Nephron progenitor cell (in vitro differentiated cells): ENCODE measurements at regions not wholly inside any gene's neighbourhood (a gene's known extent, or its start where the extent isn't known, plus 50 kb on each side); places are given as distances from the start of the nearest gene placed in this dataset.

Source experiments
- DNase-seq: peaks from one replicate; pipeline ENCODE4 v3.0.0; 2021
- H3K27ac Mint-ChIP-seq: 2 replicates; pipeline ENCODE4 v1.8.0; 2021; ENCODE audit warnings: mild to moderate bottlenecking, moderate library complexity, mixed read lengths
- H3K27me3 Mint-ChIP-seq: 2 replicates; pipeline ENCODE4 v1.8.0; 2021; ENCODE audit warnings: mild to moderate bottlenecking, low read depth, mixed read lengths; ENCODE audit not compliant: poor library complexity
- H3K36me3 Mint-ChIP-seq: 2 replicates; pipeline ENCODE4 v1.8.0; 2021; ENCODE audit warnings: low read depth, mixed read lengths
- H3K4me1 Mint-ChIP-seq: 2 replicates; pipeline ENCODE4 v1.8.0; 2021; ENCODE audit warnings: mixed read lengths
- H3K4me3 Mint-ChIP-seq: 2 replicates; pipeline ENCODE4 v1.8.0; 2021; ENCODE audit warnings: mild to moderate bottlenecking, moderate library complexity, mixed read lengths
- H3K9me3 Mint-ChIP-seq: 2 replicates; pipeline ENCODE4 v1.8.0; 2021; ENCODE audit warnings: mild to moderate bottlenecking, moderate library complexity, mixed read lengths
- CTCF ChIP-seq: fragments of 200-600 bp; sonication (generic); IDR thresholded peaks from 2 replicates; pipeline ENCODE4 v1.5.0; 2021; ENCODE audit warnings: antibody characterized with exemption

- Mint-ChIP-seq H3K27ac (peak overlapping the region; percentile 100), H3K36me3 (peaks cover 3% of the 10 kb centered on the region), H3K4me1 (peaks cover 48% of the 10 kb centered on the region), H3K27me3 (no peaks in the 10 kb centered on the region), H3K4me3 (peak overlapping the region; percentile 98), H3K9me3 (no peaks in the 10 kb centered on the region)
- no peak for TF ChIP-seq CTCF
- no peak for DNase-seq
Measured at GRCh38 chr6:26197636-26197932, 110.4 kb downstream of the HFE start.

- H3K9me3 Mint-ChIP-seq = no peaks in the 10 kb centered on the region
- peaks cover 46% of the 10 kb centered on the region for H3K4me1 Mint-ChIP-seq
- peak overlapping the region; percentile 98 for H3K4me3 Mint-ChIP-seq
- peaks cover 2% of the 10 kb centered on the region for H3K27me3 Mint-ChIP-seq
- H3K36me3 Mint-ChIP-seq = peaks cover 3% of the 10 kb centered on the region
- no peak for TF ChIP-seq CTCF
- H3K27ac Mint-ChIP-seq = peak overlapping the region; percentile 100
- DNase-seq = peak; percentile 26
Measured at GRCh38 chr6:26197933-26198721, 110.9 kb downstream of the HFE start.

- Mint-ChIP-seq H3K9me3 (no peaks in the 10 kb centered on the region), H3K27me3 (peaks cover 4% of the 10 kb centered on the region), H3K27ac (peak overlapping the region; percentile 100), H3K36me3 (peaks cover 3% of the 10 kb centered on the region), H3K4me3 (peak overlapping the region; percentile 98), H3K4me1 (peaks cover 46% of the 10 kb centered on the region)
- DNase-seq = no peak
- no peak for TF ChIP-seq CTCF
Measured at GRCh38 chr6:26198722-26199056, 111.5 kb downstream of the HFE start.

GRCh38 chr6:26199057-26199772 is 112.0 kb downstream of the HFE start:
- Mint-ChIP-seq H3K27me3 (peaks cover 4% of the 10 kb centered on the region), H3K9me3 (no peaks in the 10 kb centered on the region), H3K4me1 (peaks cover 49% of the 10 kb centered on the region), H3K36me3 (peaks cover 3% of the 10 kb centered on the region), H3K27ac (peak overlapping the region; percentile 100), H3K4me3 (peak overlapping the region; percentile 98)
- no peak for TF ChIP-seq CTCF
- peak; percentile 75 for DNase-seq

GRCh38 chr6:26199773-26200764 is 112.8 kb downstream of the HFE start:
- Mint-ChIP-seq H3K27ac (peak overlapping the region; percentile 100), H3K4me1 (peaks cover 41% of the 10 kb centered on the region), H3K36me3 (peaks cover 3% of the 10 kb centered on the region), H3K27me3 (peaks cover 7% of the 10 kb centered on the region), H3K9me3 (no peaks in the 10 kb centered on the region), H3K4me3 (peak overlapping the region; percentile 98)
- DNase-seq = no peak
- TF ChIP-seq CTCF = no peak
